NCI-H524 (cell line): ENCODE measurements at regions not wholly inside any gene's neighbourhood (a gene's known extent, or its start where the extent isn't known, plus 50 kb on each side); places are given as distances from the start of the nearest gene placed in this dataset.
"Not testable (repeated sequence)": the region's sequence is repeated elsewhere in the genome, so short reads cannot be mapped to it uniquely, and the experiment has no call there.

Experiments used
- DNase-seq, 2 experiments: peaks; one replicate each; lab custom pipeline; 2025; lab: John Stamatoyannopoulos, UW

DNA sequence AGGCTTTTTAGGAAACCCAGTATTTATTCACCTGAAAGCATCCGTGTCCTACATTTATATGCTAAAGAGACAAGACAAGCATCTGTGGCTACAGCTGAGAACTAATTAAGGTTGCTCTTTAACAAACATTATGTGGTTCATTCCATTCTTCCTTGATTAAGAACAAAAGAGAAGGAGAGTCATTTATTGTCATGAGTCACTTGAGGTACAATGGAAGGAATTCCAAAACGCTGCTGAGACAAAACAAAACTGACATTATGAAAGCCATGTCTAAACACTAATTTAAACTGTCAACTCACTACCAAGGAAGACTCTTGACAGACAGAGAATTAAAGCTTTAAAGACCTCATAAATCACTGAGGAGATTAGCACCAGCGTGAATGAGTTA lies 214.4 kb downstream of the BMP4 start:
- DNase-seq = peak in 1 of 2 experiments; percentile 2

- no peak for DNase-seq
Measured at GRCh38 chr14:53741479-53742232, 215.0 kb downstream of the BMP4 start.

DNA sequence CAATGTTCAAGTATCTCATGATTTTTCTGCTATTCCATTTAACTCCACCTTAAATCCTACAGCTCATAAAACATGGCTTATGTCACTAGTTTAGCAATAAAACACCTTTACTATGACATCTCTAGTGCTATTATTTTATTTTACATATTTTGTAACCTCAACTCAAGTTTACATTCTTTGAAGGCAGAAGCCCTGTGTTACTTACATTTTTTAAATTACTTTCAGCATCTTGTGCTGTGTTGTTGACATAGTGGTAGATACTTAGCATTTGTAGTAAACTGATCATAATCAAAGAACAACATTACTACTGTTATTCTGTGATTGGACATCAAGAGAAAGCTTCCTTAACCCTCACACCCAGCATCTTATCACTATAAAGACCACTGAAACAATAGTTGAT lies 216.1 kb downstream of the BMP4 start:
- DNase-seq = no peak

DNA sequence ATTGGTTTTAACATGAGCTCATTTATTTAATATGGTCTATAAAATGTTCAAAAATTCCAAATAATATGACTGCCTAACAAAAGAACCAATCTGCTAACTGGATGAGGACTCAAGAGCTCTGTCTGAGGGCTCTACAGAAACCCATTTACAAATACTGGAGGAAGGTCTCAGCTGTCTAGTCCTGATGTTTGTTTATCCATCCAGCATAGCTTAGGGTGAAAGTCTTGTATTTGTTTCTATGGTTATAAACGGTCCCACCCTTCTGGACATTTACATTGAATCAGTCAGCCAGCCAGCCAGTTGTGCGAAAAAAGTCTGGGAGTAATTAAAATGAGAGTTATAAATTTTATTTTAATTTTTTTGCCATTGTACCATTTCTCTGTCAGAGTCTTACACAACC lies 220.7 kb downstream of the BMP4 start:
- DNase-seq = no peak

DNA sequence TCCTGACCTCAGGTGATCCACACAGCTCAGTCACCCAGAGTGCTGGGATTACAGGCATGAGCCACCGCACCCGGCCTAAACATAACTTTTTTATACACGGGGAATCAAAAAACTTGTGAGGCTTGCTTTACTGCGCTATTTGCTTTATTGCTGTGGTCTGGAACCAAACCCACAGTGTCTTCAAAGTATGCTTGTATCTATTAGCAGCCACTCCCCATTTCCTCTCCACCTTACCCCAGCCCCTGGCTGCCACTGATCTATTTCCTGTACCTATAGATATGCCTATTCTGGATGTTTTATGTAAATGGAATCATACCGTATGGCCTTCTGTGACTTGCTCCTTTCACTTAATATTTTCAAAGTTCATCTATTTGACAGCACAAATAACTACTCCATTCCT lies 233.4 kb downstream of the BMP4 start:
- no peak for DNase-seq

GRCh38 chr14:53719536-53719935 lies 237.1 kb downstream of the BMP4 start:
- DNase-seq = no peak

GRCh38 chr14:53716578-53716977 lies 240.0 kb downstream of the BMP4 start:
- no peak for DNase-seq

DNA sequence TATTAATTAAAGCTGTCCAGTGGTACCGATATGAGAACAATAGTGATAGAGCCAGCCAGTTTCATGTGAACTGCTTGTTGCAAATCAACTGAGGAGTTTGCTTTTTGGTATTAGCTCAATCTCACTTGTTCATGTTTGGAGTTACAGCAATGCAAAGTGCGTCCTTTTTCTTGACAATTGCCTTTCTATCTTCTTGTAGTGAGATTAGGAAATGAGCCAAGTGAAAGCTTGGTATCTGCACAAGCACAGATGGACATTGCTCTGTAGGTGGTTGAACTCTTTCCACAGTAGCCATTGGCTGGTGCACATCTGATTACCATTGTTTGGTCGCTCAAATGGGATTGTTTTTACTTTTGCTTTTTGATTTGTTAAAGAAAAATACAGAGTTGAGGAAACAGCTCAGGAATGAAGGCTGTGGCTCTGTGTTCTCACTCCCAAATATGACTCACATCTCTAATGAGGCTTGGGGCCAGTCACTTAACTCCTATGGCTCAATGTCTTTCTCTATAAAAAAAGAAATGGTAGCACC lies 241.4 kb downstream of the BMP4 start:
- DNase-seq = no peak

GRCh38 chr14:53714495-53715192 lies 242.0 kb downstream of the BMP4 start:
- no peak for DNase-seq

GRCh38 chr14:53712901-53713300 lies 243.7 kb downstream of the BMP4 start:
- not testable (repeated sequence) for DNase-seq

DNA sequence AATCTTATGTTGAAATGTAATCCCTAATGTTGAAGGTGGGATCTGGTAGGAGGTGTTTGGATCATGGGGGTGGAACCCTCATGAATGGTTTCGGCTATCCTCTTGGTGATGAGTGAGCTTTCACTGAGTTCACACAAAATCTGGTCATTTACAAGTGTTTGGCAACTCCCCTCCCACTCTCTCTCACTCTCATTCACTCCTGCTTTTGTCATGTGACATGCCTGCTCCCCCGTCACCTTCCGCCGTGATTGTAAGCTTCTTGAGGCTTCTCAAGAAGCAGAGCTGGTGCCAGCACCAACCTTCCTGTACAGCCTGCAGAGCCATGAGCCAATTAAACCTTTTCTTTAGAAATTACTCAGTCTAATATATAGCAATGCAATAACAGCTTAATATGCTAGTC lies 245.4 kb downstream of the BMP4 start:
- DNase-seq = no peak

- DNase-seq = no peak
Measured at GRCh38 chr14:53710615-53711014, 246.0 kb downstream of the BMP4 start.

- DNase-seq = no peak
Measured at GRCh38 chr14:53709381-53709780, 247.2 kb downstream of the BMP4 start.

- no peak for DNase-seq
Measured at GRCh38 chr14:53703457-53703856, 253.2 kb downstream of the BMP4 start.

GRCh38 chr14:53701108-53701875 lies 255.3 kb downstream of the BMP4 start:
- DNase-seq = no peak

GRCh38 chr14:53696217-53696965 lies 260.2 kb downstream of the BMP4 start:
- DNase-seq = peak in 1 of 2 experiments; percentile 11

DNA sequence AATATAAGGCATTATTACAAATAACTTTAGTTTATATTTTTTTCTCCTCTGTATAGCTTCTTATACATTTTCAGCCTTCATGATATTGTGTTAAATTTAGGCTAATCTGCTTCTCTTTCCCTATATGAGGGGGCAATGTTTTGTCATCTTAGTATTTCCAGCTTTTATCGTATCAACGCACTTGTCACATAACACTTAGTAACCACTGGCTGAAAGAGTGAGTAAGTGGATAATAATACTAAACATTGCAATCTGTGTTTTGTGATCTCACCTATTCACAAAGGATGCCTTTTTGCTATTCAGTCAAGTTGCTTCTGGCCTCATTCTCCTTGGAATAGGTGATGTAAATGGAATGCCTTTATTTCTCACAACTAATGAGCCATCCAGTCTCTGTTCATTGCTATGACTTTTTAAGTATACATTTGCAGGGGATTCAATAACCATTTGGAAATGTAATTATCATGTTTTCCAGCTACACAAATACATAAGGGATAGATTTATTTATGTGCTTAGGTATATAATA lies 260.9 kb downstream of the BMP4 start:
- no peak for DNase-seq

DNA sequence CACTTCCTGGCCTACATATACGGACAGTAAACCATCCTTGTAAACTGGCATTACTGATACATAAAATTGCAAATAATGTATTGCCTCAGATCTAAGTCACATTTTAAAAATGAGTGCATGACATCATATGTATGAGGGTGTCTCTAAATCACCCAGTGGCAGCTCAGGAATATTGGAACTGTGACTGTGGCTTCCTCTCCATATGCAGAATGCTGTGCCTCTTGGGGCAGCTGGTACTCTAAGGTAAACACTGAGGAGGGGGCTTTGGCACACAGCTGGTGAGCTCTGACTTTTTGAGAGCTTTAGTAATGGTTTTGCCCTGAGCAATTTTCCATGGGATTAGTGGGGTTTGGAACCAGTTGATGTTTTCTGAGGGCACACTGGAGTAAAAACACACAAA lies 263.7 kb downstream of the BMP4 start:
- DNase-seq = peak; percentile 8 to 39

- DNase-seq = no peak
Measured at GRCh38 chr14:53692451-53692850, 264.2 kb downstream of the BMP4 start.

DNA sequence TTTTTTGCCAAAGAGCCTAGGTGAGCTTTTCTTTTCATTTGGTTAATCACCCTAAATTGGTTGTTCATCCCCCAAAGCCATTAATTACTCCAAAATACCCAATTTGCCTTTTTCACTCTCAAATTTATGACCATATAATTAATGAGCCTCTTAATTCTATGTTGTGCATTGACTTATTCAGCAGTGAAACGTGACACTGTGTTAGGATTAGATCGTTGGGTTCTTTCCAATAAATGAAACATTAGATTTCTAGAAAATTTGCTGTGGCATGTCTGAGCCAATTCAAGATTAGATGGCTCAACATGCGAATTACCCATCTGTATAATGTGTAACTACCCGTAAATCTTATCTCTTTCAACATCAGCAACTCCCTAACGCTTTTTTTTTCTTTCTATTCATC lies 273.4 kb downstream of the BMP4 start:
- DNase-seq = peak; percentile 11 to 59

DNA sequence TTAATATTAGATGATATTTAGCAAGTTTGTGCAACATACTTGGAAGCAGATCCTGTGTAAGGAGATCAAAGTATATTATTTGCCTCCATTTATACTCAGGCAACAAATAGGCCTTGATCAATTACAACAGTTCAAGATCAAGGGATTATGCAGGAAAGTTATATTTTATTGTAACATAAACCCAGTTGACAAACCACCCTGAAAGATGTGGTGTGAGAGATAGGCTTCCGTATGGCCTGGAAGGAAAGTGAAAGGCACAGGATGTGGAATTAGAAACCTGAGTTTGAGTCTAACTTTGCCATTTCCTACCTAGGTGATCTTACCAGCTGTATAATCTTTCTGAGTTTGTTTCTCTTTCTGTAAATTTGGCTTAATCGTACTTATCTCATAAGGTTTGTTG lies 284.1 kb downstream of the BMP4 start:
- DNase-seq = no peak

DNA sequence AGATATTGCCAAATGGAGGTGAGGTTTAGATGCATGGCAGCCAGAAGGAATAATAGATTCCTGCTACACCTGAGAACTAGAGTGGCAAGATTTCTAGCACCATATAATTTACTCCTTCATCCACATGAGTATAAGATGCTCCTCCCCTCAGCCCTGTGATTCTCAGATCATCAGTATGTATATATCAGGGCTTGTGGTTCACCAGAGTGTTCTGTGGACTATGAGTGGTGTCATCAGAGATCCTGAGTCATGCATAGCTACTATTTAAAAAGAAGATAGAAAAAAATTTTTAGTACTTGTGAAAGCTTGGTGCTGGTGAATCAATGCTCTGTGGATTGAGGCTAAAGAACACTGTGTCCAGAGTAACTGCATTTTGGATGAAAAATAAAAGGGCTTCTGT lies 285.9 kb downstream of the BMP4 start:
- no peak for DNase-seq
